ENCODE measurements at regions not wholly inside any gene's neighbourhood (a gene's known extent, or its start where the extent isn't known, plus 50 kb on each side); places are given as distances from the start of the nearest gene placed in this dataset.

GRCh38 chr3:162147996-162148395 is 651.4 kb downstream of the OTOL1 start:
- H3K4me2 ChIP-seq (ENCODE audit: low read length): no peak overlapping the region
- no peak overlapping the region for H3K27ac ChIP-seq (ENCODE audit: low read depth, low read length, poor library complexity, severe bottlenecking)
- intact Hi-C loops (cut with micrococcal nuclease; ENCODE audit: unreplicated experiment): no loop called here
- ChIA-PET POLR2A (interaction anchor here (0.9 kb wide), 1 partner anchor 59 kb away, joined by 3 read pairs; no protein-coding TSS in a partner anchor), CTCF (ENCODE audit: unreplicated experiment) (no interaction called here)
- no peaks in the 10 kb centered on the region for H3K9me3 ChIP-seq (ENCODE audit: low read length)
- no peak overlapping the region for H2AFZ ChIP-seq (ENCODE audit: low read length)
- H4K20me1 ChIP-seq (ENCODE audit: insufficient read depth, low read length): no peaks in the 10 kb centered on the region
- no peaks in the 10 kb centered on the region for H3K9me2 ChIP-seq (ENCODE audit: insufficient read depth, low read length)
- DNase-seq (ENCODE audit: low spot score): no peak
- H3K79me2 ChIP-seq (ENCODE audit: insufficient read depth, low read depth, low read length): no peaks in the 10 kb centered on the region
- H3K36me3 ChIP-seq (ENCODE audit: insufficient read depth, low read length): no peaks in the 10 kb centered on the region
- no TSS peak for BruUV-seq (replicated peaks)
- TF ChIP-seq EZH2phosphoT487 (IDR thresholded peaks at IDR 0.05; ENCODE audit: borderline replicate concordance, low read depth, low read length) (no peak), CTCF (conservative IDR thresholded peaks at IDR 0.05; ENCODE audit: low read length) (no peak)
- H3K4me1 ChIP-seq (ENCODE audit: insufficient read depth, low read length, poor library complexity, severe bottlenecking): no peaks in the 10 kb centered on the region
- no peak overlapping the region for H3K4me3 ChIP-seq (ENCODE audit: low read depth, low read length, poor library complexity, severe bottlenecking)

- DNase-seq (ENCODE audit: low spot score): no peak
- CTCF ChIA-PET (ENCODE audit: unreplicated experiment): no interaction called here
- H3K4me3 ChIP-seq (ENCODE audit: low read depth, low read length, poor library complexity, severe bottlenecking): no peak overlapping the region
- H3K79me2 ChIP-seq (ENCODE audit: insufficient read depth, low read depth, low read length): no peaks in the 10 kb centered on the region
- H3K4me1 ChIP-seq (ENCODE audit: insufficient read depth, low read length, poor library complexity, severe bottlenecking): no peaks in the 10 kb centered on the region
- TF ChIP-seq CTCF (conservative IDR thresholded peaks at IDR 0.05; ENCODE audit: low read length) (no peak), EZH2phosphoT487 (IDR thresholded peaks at IDR 0.05; ENCODE audit: borderline replicate concordance, low read depth, low read length) (no peak)
- no peak overlapping the region for H2AFZ ChIP-seq (ENCODE audit: low read length)
- intact Hi-C loops (cut with micrococcal nuclease; ENCODE audit: unreplicated experiment): no loop called here
- no peaks in the 10 kb centered on the region for H3K36me3 ChIP-seq (ENCODE audit: insufficient read depth, low read length)
- BruUV-seq (replicated peaks): no TSS peak
- no peaks in the 10 kb centered on the region for H3K9me3 ChIP-seq (ENCODE audit: low read length)
- H3K27ac ChIP-seq (ENCODE audit: low read depth, low read length, poor library complexity, severe bottlenecking): no peak overlapping the region
- no peaks in the 10 kb centered on the region for H3K9me2 ChIP-seq (ENCODE audit: insufficient read depth, low read length)
- POLR2A ChIA-PET: no interaction called here
- H4K20me1 ChIP-seq (ENCODE audit: insufficient read depth, low read length): no peaks in the 10 kb centered on the region
- H3K4me2 ChIP-seq (ENCODE audit: low read length): no peak overlapping the region
Observed at GRCh38 chr3:162150790-162151189, 654.2 kb downstream of the OTOL1 start.

- Histone ChIP-seq H3K4me3 (ENCODE audit: low read depth, low read length, poor library complexity, severe bottlenecking) (no peak overlapping the region), H2AFZ (ENCODE audit: low read length) (no peak overlapping the region), H3K4me2 (ENCODE audit: low read length) (no peak overlapping the region), H3K9me3 (ENCODE audit: low read length) (no peaks in the 10 kb centered on the region), H3K36me3 (ENCODE audit: insufficient read depth, low read length) (no peaks in the 10 kb centered on the region), H3K4me1 (ENCODE audit: insufficient read depth, low read length, poor library complexity, severe bottlenecking) (no peaks in the 10 kb centered on the region), H3K9me2 (ENCODE audit: insufficient read depth, low read length) (no peaks in the 10 kb centered on the region), H3K79me2 (ENCODE audit: insufficient read depth, low read depth, low read length) (no peaks in the 10 kb centered on the region), H3K27ac (ENCODE audit: low read depth, low read length, poor library complexity, severe bottlenecking) (no peak overlapping the region), H4K20me1 (ENCODE audit: insufficient read depth, low read length) (no peaks in the 10 kb centered on the region)
- ChIA-PET CTCF (ENCODE audit: unreplicated experiment) (no interaction called here), POLR2A (interaction anchor here (0.6 kb wide), 1 partner anchor 1896 kb away, joined by 4 read pairs; no protein-coding TSS in a partner anchor)
- intact Hi-C loops (cut with micrococcal nuclease; ENCODE audit: unreplicated experiment): no loop called here
- BruUV-seq (replicated peaks): no TSS peak
- no peak for DNase-seq (ENCODE audit: low spot score)
- no peak for TF ChIP-seq CTCF (conservative IDR thresholded peaks at IDR 0.05; ENCODE audit: low read length)
- no peak for TF ChIP-seq EZH2phosphoT487 (IDR thresholded peaks at IDR 0.05; ENCODE audit: borderline replicate concordance, low read depth, low read length)
Observed at GRCh38 chr3:162152636-162153035, 656.0 kb downstream of the OTOL1 start.

All from OCI-LY7 (cell line).